ENCODE measurements at regions not wholly inside any gene's neighbourhood (a gene's known extent, or its start where the extent isn't known, plus 50 kb on each side); places are given as distances from the start of the nearest gene placed in this dataset.

GRCh38 chr21:17869115-17869514 is 50.0 kb upstream of the C21orf91 start:
- no peak for DNase-seq

Measured in suppressor macrophage treated with lipopolysaccharide for 4 hours (primary cell).